ENCODE measurements at regions not wholly inside any gene's neighbourhood (a gene's known extent, or its start where the extent isn't known, plus 50 kb on each side); places are given as distances from the start of the nearest gene placed in this dataset.

- TF ChIP-seq CTCF (IDR thresholded peaks at IDR 0.05; ENCODE audit: extremely low read depth in 1 of 2, insufficient read depth in 1 of 2, low read depth in 1 of 2, low read length in 2 of 2) (no peak), POLR2A (IDR thresholded peaks at IDR 0.05; ENCODE audit: low read depth, low read length) (no peak), MAX (IDR thresholded peaks at IDR 0.05; ENCODE audit: insufficient read depth, insufficient read length) (no peak), GATA2 (IDR thresholded peaks at IDR 0.05; ENCODE audit: insufficient read depth, insufficient read length, low read depth, low read length) (no peak), POLR2AphosphoS5 (IDR thresholded peaks at IDR 0.05; ENCODE audit: insufficient read depth, low read depth, low read length) (no peak), MYC (IDR thresholded peaks at IDR 0.05; ENCODE audit: low read depth, low read length) (no peak), EZH2 (IDR thresholded peaks at IDR 0.05; ENCODE audit: borderline replicate concordance, low read depth, low read length, severe bottlenecking) (no peak), JUN (IDR thresholded peaks at IDR 0.05; ENCODE audit: borderline replicate concordance, insufficient read depth, insufficient read length, low read depth) (no peak), FOS (IDR thresholded peaks at IDR 0.05; ENCODE audit: borderline replicate concordance, insufficient read depth, low read length) (no peak)
- dilution Hi-C loops (cut with MboI; ENCODE audit: extremely low pct_ligation_motif_present, low sequenced_read_pairs) = no loop called here
Observed at GRCh38 chr3:102091358-102091757, 242.0 kb downstream of the NFKBIZ start.

More at GRCh38 chr3:102091358-102091757, 242.0 kb downstream of the NFKBIZ start:
- POLR2A ChIA-PET = no interaction called here
- DNase-seq (ENCODE audit: low read depth, low spot score) (no peak), FAIRE-seq (no peak)
- H4K20me1 ChIP-seq (replicated peaks; ENCODE audit: control insufficient read depth, extremely low read depth, insufficient read depth, low read length) = no peaks in the 10 kb centered on the region
- no peaks in the 10 kb centered on the region for H3K9me1 ChIP-seq (replicated peaks; ENCODE audit: control insufficient read depth, extremely low read depth, insufficient read depth, low read length)
- intact Hi-C loops (cut with micrococcal nuclease) = loop anchor here (5.0 kb wide), 1 partner anchor 239 kb away; no protein-coding TSS in a partner anchor
- H3K27me3 ChIP-seq (ENCODE audit: control insufficient read depth in 2 of 2, insufficient read depth in 2 of 2, low read length in 2 of 2) = no peaks in the 10 kb centered on the region
- H3K4me1 ChIP-seq (ENCODE audit: control insufficient read depth, extremely low read depth, insufficient read depth, low read length) = peaks cover 22% of the 10 kb centered on the region
- no peak overlapping the region for H3K4me3 ChIP-seq (replicated peaks in 1 of 3; ENCODE audit: insufficient read depth in 1 of 3, low read depth in 1 of 3, low read length in 3 of 3)
- no peaks in the 10 kb centered on the region for H3K9me3 ChIP-seq (replicated peaks; ENCODE audit: control insufficient read depth, insufficient read depth, low read length)
- H2AFZ ChIP-seq (ENCODE audit: low read depth, low read length) = no peak overlapping the region
- CTCF ChIA-PET = no interaction called here
- H3K27ac ChIP-seq (ENCODE audit: insufficient read depth, low read depth, low read length) = no peak overlapping the region
- no peaks in the 10 kb centered on the region for H3K36me3 ChIP-seq (ENCODE audit: control insufficient read depth in 2 of 2, extremely low read depth in 1 of 2, insufficient read depth in 2 of 2, low read length in 2 of 2)
- H3K79me2 ChIP-seq (ENCODE audit: control insufficient read depth, insufficient read depth, low read length) = no peaks in the 10 kb centered on the region
- H3K9ac ChIP-seq (replicated peaks; ENCODE audit: extremely low read depth, insufficient read depth, low read length) = no peak overlapping the region
- no TSS peak for BruUV-seq (replicated peaks)
- H3K4me2 ChIP-seq (ENCODE audit: insufficient read depth, low read length) = no peak overlapping the region
